Panc1 (cell line): ENCODE measurements at regions not wholly inside any gene's neighbourhood (a gene's known extent, or its start where the extent isn't known, plus 50 kb on each side); places are given as distances from the start of the nearest gene placed in this dataset.

ENCODE experiments used
- ATAC-seq: fragments of 200-7000 bp; cut with Tn5 transposase; 2 replicates; pipeline ENCODE4 v1.9.1; 2020; ENCODE audit warnings: mild to moderate bottlenecking, moderate library complexity
- BruUV-seq: library from RNA; stranded (reverse); fragments of 400-500 nt; replicated peaks from 2 replicates; lab custom pipeline; 2021; lab: Mats Ljungman, UMichigan
- CTCF ChIA-PET: fragments of 300-600 bp; sonication (Branson Sonifier 250); formaldehyde crosslinking; loops from one replicate; lab custom pipeline; 2022; ENCODE audit warnings: antibody characterized with exemption; lab: Charles Lee
- POLR2A ChIA-PET: fragments of 300-600 bp; sonication (Branson Sonifier 250); formaldehyde crosslinking; loops from one replicate; lab custom pipeline; 2022; ENCODE audit warnings: antibody characterized with exemption; lab: Charles Lee
- DNase-seq: peaks from one replicate; pipeline ENCODE4 v3.0.0-alpha.2; 2010; ENCODE audit warnings: low read depth, low spot score
- H3K27ac ChIP-seq: 2 replicates; pipeline ENCODE4 v1.5.1; 2011; ENCODE audit warnings: mild to moderate bottlenecking, low read length, inconsistent platforms
- H3K27me3 ChIP-seq: fragments of 200-500 bp; sonication (Bioruptor generic); 2 replicates; pipeline ENCODE4 v1.6.0; 2014; ENCODE audit warnings: low read length, inconsistent platforms; ENCODE audit not compliant: control insufficient read depth, insufficient read depth
- H3K36me3 ChIP-seq: fragments of 200-500 bp; sonication (Bioruptor generic); 2 replicates; pipeline ENCODE4 v1.5.1; 2014; ENCODE audit warnings: inconsistent platforms, mild to moderate bottlenecking, low read length, moderate library complexity; ENCODE audit not compliant: control insufficient read depth, insufficient read depth
- H3K4me1 ChIP-seq: 2 replicates; pipeline ENCODE4 v1.5.1; 2011; ENCODE audit warnings: inconsistent platforms, mild to moderate bottlenecking, low read length, moderate library complexity; ENCODE audit not compliant: control insufficient read depth, insufficient read depth
- H3K4me3 ChIP-seq, 2 experiments: 2 replicates each; pipeline ENCODE4 v1.5.1; 2011 to 2012; ENCODE audit warnings: low read depth in 2 of 2, low read length in 2 of 2, mild to moderate bottlenecking in 2 of 2, inconsistent platforms in 1 of 2, moderate library complexity in 1 of 2
- H3K9me3 ChIP-seq: fragments of 200-500 bp; sonication (Bioruptor generic); 2 replicates; pipeline ENCODE4 v1.5.1; 2014; ENCODE audit warnings: low read depth, mild to moderate bottlenecking, inconsistent platforms, low read length, moderate library complexity; ENCODE audit not compliant: control insufficient read depth, insufficient read depth
- POLR2AphosphoS5 ChIP-seq: IDR thresholded peaks from 2 replicates; pipeline ENCODE4 v1.6.1; 2012; ENCODE audit warnings: mild to moderate bottlenecking, low read depth, low read length, moderate library complexity
- SIN3A ChIP-seq: IDR thresholded peaks from 2 replicates; pipeline ENCODE4 v1.6.1; 2012; ENCODE audit warnings: low read depth, mild to moderate bottlenecking, low read length, moderate library complexity, borderline replicate concordance; ENCODE audit not compliant: insufficient read depth
- TCF7L2 ChIP-seq: IDR thresholded peaks from 2 replicates; pipeline ENCODE4 v1.6.1; 2011; ENCODE audit warnings: mild to moderate bottlenecking, low read depth, low read length, inconsistent platforms
- in situ Hi-C: cut with HindIII; loops from 2 replicates; pipeline ENCODE4 v1.10.0; 2016; ENCODE audit warnings: low sequenced_read_pairs, low pct_unique_long_range_greater_than_20kb
- intact Hi-C: fragments of 100-400 bp; cut with micrococcal nuclease; formaldehyde crosslinking; loops from one replicate; pipeline ENCODE4 v1.10.0; 2022; ENCODE audit not compliant: unreplicated experiment
- TF ChIP-seq, protein P1 (sequence below): fragments of 450-650 bp; IDR thresholded peaks from 2 replicates; pipeline ENCODE4 v1.5.1; 2017; ENCODE audit warnings: mild to moderate bottlenecking
- TF ChIP-seq, protein P2 (sequence below), 2 experiments: IDR thresholded peaks; 2 replicates each; pipeline ENCODE4 v1.6.1; 2011 to 2012; ENCODE audit warnings: low read depth in 2 of 2, control low read depth in 1 of 2, low read length in 1 of 2, mild to moderate bottlenecking in 1 of 2, moderate library complexity in 1 of 2; ENCODE audit not compliant: insufficient read depth in 1 of 2

DNA sequence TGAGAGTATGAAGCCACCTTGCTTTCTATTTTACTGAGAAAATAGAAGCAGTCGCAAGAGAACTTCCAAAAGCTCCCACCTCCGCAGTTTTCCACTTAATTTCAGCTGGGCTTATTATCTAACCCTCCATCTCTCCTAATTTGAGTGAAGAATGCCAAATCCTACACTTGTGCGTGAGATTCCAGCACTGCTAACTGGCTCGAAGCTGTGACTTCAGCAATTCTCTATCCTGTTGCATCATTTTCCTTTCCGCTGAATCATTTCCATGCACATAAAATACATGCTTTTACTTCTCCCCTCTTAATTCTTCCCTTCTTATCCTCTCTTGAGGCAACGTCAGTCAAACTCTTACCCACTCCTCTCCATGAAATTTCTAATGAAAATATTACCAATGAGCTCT is 189.5 kb downstream of the GASK1B start:
- ChIA-PET CTCF (no interaction called here), POLR2A (no interaction called here)
- H3K36me3 ChIP-seq: no peaks in the 10 kb centered on the region
- H3K9me3 ChIP-seq: no peaks in the 10 kb centered on the region
- BruUV-seq: no TSS peak
- TF ChIP-seq POLR2AphosphoS5 (no peak), SIN3A (no peak)
- TF ChIP-seq, protein P1, sequence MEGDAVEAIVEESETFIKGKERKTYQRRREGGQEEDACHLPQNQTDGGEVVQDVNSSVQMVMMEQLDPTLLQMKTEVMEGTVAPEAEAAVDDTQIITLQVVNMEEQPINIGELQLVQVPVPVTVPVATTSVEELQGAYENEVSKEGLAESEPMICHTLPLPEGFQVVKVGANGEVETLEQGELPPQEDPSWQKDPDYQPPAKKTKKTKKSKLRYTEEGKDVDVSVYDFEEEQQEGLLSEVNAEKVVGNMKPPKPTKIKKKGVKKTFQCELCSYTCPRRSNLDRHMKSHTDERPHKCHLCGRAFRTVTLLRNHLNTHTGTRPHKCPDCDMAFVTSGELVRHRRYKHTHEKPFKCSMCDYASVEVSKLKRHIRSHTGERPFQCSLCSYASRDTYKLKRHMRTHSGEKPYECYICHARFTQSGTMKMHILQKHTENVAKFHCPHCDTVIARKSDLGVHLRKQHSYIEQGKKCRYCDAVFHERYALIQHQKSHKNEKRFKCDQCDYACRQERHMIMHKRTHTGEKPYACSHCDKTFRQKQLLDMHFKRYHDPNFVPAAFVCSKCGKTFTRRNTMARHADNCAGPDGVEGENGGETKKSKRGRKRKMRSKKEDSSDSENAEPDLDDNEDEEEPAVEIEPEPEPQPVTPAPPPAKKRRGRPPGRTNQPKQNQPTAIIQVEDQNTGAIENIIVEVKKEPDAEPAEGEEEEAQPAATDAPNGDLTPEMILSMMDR: no peak
- TF ChIP-seq, protein P2, sequence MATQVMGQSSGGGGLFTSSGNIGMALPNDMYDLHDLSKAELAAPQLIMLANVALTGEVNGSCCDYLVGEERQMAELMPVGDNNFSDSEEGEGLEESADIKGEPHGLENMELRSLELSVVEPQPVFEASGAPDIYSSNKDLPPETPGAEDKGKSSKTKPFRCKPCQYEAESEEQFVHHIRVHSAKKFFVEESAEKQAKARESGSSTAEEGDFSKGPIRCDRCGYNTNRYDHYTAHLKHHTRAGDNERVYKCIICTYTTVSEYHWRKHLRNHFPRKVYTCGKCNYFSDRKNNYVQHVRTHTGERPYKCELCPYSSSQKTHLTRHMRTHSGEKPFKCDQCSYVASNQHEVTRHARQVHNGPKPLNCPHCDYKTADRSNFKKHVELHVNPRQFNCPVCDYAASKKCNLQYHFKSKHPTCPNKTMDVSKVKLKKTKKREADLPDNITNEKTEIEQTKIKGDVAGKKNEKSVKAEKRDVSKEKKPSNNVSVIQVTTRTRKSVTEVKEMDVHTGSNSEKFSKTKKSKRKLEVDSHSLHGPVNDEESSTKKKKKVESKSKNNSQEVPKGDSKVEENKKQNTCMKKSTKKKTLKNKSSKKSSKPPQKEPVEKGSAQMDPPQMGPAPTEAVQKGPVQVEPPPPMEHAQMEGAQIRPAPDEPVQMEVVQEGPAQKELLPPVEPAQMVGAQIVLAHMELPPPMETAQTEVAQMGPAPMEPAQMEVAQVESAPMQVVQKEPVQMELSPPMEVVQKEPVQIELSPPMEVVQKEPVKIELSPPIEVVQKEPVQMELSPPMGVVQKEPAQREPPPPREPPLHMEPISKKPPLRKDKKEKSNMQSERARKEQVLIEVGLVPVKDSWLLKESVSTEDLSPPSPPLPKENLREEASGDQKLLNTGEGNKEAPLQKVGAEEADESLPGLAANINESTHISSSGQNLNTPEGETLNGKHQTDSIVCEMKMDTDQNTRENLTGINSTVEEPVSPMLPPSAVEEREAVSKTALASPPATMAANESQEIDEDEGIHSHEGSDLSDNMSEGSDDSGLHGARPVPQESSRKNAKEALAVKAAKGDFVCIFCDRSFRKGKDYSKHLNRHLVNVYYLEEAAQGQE (IDR thresholded peaks at IDR 0.05; ENCODE audit: insufficient read depth in 1 of 2, low read depth in 2 of 2, low read length in 1 of 2): no peak
- DNase-seq (no peak), ATAC-seq (no peak)
- H3K27me3 ChIP-seq: no peaks in the 10 kb centered on the region
- no peak overlapping the region for H3K27ac ChIP-seq
- H3K4me1 ChIP-seq: no peaks in the 10 kb centered on the region
- in situ Hi-C loops (no loop called here), intact Hi-C loops (no loop called here)
- H3K4me3 ChIP-seq: no peak overlapping the region

DNA sequence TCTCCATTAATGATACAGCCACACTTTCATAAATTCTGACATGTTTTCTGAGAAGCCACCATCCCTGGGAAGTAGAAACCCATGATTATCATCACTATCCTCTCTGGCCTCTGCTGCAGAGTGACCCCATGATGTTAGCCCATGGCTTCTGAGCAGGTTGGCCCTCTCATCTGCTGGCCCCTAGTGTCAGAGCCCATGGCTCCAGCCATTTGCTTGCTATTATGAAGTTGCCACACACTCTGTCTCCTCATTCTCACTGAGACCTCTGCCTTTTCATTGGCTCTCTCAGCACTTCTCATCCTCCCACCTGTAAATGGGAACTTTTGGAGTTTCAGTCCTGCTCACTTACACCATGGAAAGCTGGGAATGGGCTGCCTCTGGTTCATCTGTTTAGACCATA is 192.7 kb downstream of the GASK1B start:
- ATAC-seq: no peak
- no peak overlapping the region for H3K4me3 ChIP-seq
- H3K27me3 ChIP-seq: no peaks in the 10 kb centered on the region
- no peaks in the 10 kb centered on the region for H3K4me1 ChIP-seq
- no peak overlapping the region for H3K27ac ChIP-seq
- CTCF ChIA-PET: no interaction called here
- no peaks in the 10 kb centered on the region for H3K9me3 ChIP-seq
- DNase-seq: no peak
- in situ Hi-C loops: no loop called here
- POLR2A ChIA-PET: no interaction called here
- H3K36me3 ChIP-seq: no peaks in the 10 kb centered on the region; the same call in 1 of the 2 replicates
- no TSS peak for BruUV-seq
- no peak for TF ChIP-seq TCF7L2
- TF ChIP-seq, protein P1: no peak
- TF ChIP-seq, protein P2 (IDR thresholded peaks at IDR 0.05; ENCODE audit: insufficient read depth in 1 of 2, low read depth in 2 of 2, low read length in 1 of 2): no peak
- no peak for TF ChIP-seq POLR2AphosphoS5
- TF ChIP-seq SIN3A: no peak
- intact Hi-C loops: no loop called here
